ENCODE measurements at regions not wholly inside any gene's neighbourhood (a gene's known extent, or its start where the extent isn't known, plus 50 kb on each side); places are given as distances from the start of the nearest gene placed in this dataset.

- no peaks in the 10 kb centered on the region for H4K20me1 ChIP-seq (ENCODE audit: insufficient read depth)
- H3K27ac ChIP-seq (ENCODE audit: low read length): no peak overlapping the region
- no peaks in the 10 kb centered on the region for H3K9me2 ChIP-seq (ENCODE audit: insufficient read depth, low read length)
- no peaks in the 10 kb centered on the region for H3K9me3 ChIP-seq (ENCODE audit: low read length)
- H3K4me2 ChIP-seq (ENCODE audit: low read length): no peak overlapping the region
- TF ChIP-seq TAF1 (IDR thresholded peaks at IDR 0.05; ENCODE audit: low read depth): no peak
- TF ChIP-seq SMC3 (conservative IDR thresholded peaks at IDR 0.05; ENCODE audit: poor library complexity): no peak
- no peak for TF ChIP-seq EP300 (conservative IDR thresholded peaks at IDR 0.05; ENCODE audit: poor library complexity, severe bottlenecking)
- no peak for TF ChIP-seq CTCF (IDR thresholded peaks at IDR 0.05; ENCODE audit: poor library complexity, severe bottlenecking)
- no peak for TF ChIP-seq POLR2AphosphoS5 (IDR thresholded peaks at IDR 0.05)
- no peak overlapping the region for H2AFZ ChIP-seq (ENCODE audit: low read depth, low read length)
- no peaks in the 10 kb centered on the region for H3K36me3 ChIP-seq (ENCODE audit: insufficient read depth, low read length)
- no peak overlapping the region for H3K9ac ChIP-seq (ENCODE audit: low read length)
- no peaks in the 10 kb centered on the region for H3K79me2 ChIP-seq (replicated peaks; ENCODE audit: insufficient read depth, low read length)
- no peaks in the 10 kb centered on the region for H3F3A ChIP-seq (ENCODE audit: insufficient read depth, low read length, poor library complexity, severe bottlenecking)
- no peaks in the 10 kb centered on the region for H3K27me3 ChIP-seq (ENCODE audit: insufficient read depth, low read depth, low read length)
- no peak overlapping the region for H3K4me3 ChIP-seq (ENCODE audit: low read length)
Observed at GRCh38 chr16:62406387-62406786, 370.1 kb upstream of the CDH8 start.

DNA sequence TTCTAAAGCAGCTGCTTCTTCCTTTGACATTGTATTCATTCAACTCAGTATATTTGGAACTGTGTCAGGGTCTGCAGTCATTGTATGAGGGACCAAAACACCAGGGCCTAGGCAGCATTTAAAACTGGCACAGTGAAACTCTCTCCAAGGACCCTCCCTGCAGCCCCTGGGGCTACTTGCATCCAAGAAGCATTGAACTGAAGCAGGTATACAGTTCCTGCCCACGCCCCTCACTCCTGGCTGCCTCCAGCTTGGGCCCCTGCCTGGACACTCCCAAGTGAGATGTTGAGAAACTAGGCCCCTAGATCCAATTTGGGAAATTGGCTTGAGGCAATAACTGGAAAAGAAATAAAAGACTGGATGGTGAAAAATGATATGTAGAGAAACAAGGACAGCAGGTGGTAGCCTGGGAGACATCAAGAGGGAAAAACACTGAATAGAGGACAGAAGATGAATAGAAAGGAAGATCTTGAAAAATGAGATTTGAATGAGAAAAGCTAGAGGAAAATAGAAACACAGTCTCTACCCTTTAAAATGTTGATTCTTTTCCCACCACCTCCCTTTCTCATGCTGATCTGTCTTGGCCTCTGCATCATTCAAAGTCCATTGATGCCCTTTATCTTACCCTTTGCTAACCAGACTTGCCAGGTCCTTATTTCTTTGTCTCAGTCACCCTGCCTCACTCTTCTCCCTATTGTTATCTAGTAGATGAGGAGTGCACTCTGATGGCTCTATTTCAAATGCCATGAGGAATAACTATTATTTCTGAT, 368.8 kb upstream of the CDH8 start:
- H3K4me3 ChIP-seq (ENCODE audit: low read length): no peak overlapping the region
- no peak overlapping the region for H3K4me2 ChIP-seq (ENCODE audit: low read length)
- no peaks in the 10 kb centered on the region for H3K27me3 ChIP-seq (ENCODE audit: insufficient read depth, low read depth, low read length)
- no peaks in the 10 kb centered on the region for H3K9me2 ChIP-seq (ENCODE audit: insufficient read depth, low read length)
- no peaks in the 10 kb centered on the region for H3F3A ChIP-seq (ENCODE audit: insufficient read depth, low read length, poor library complexity, severe bottlenecking)
- no peak overlapping the region for H3K27ac ChIP-seq (ENCODE audit: low read length)
- H3K79me2 ChIP-seq (replicated peaks; ENCODE audit: insufficient read depth, low read length): no peaks in the 10 kb centered on the region
- no peaks in the 10 kb centered on the region for H4K20me1 ChIP-seq (ENCODE audit: insufficient read depth)
- no peaks in the 10 kb centered on the region for H3K36me3 ChIP-seq (ENCODE audit: insufficient read depth, low read length)
- no peaks in the 10 kb centered on the region for H3K9me3 ChIP-seq (ENCODE audit: low read length)
- no peak overlapping the region for H3K9ac ChIP-seq (ENCODE audit: low read length)
- no peak overlapping the region for H2AFZ ChIP-seq (ENCODE audit: low read depth, low read length)
- TF ChIP-seq, protein P1, sequence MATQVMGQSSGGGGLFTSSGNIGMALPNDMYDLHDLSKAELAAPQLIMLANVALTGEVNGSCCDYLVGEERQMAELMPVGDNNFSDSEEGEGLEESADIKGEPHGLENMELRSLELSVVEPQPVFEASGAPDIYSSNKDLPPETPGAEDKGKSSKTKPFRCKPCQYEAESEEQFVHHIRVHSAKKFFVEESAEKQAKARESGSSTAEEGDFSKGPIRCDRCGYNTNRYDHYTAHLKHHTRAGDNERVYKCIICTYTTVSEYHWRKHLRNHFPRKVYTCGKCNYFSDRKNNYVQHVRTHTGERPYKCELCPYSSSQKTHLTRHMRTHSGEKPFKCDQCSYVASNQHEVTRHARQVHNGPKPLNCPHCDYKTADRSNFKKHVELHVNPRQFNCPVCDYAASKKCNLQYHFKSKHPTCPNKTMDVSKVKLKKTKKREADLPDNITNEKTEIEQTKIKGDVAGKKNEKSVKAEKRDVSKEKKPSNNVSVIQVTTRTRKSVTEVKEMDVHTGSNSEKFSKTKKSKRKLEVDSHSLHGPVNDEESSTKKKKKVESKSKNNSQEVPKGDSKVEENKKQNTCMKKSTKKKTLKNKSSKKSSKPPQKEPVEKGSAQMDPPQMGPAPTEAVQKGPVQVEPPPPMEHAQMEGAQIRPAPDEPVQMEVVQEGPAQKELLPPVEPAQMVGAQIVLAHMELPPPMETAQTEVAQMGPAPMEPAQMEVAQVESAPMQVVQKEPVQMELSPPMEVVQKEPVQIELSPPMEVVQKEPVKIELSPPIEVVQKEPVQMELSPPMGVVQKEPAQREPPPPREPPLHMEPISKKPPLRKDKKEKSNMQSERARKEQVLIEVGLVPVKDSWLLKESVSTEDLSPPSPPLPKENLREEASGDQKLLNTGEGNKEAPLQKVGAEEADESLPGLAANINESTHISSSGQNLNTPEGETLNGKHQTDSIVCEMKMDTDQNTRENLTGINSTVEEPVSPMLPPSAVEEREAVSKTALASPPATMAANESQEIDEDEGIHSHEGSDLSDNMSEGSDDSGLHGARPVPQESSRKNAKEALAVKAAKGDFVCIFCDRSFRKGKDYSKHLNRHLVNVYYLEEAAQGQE (IDR thresholded peaks at IDR 0.05; ENCODE audit: borderline replicate concordance): no peak
- TF ChIP-seq SMC3 (conservative IDR thresholded peaks at IDR 0.05; ENCODE audit: poor library complexity): no peak
- TF ChIP-seq TAF1 (IDR thresholded peaks at IDR 0.05; ENCODE audit: low read depth): no peak
- TF ChIP-seq EZH2 (IDR thresholded peaks at IDR 0.05; ENCODE audit: borderline replicate concordance, insufficient read depth, low read length, poor library complexity, severe bottlenecking): no peak
- no peak for TF ChIP-seq POLR2AphosphoS5 (IDR thresholded peaks at IDR 0.05)
- TF ChIP-seq RAD21 (conservative IDR thresholded peaks at IDR 0.05): no peak
- TF ChIP-seq CTCF (IDR thresholded peaks at IDR 0.05; ENCODE audit: poor library complexity, severe bottlenecking): no peak
- no peak for TF ChIP-seq MXI1 (conservative IDR thresholded peaks at IDR 0.05; ENCODE audit: poor library complexity, severe bottlenecking)
- TF ChIP-seq EP300 (conservative IDR thresholded peaks at IDR 0.05; ENCODE audit: poor library complexity, severe bottlenecking): no peak
